ENCODE measurements at regions not wholly inside any gene's neighbourhood (a gene's known extent, or its start where the extent isn't known, plus 50 kb on each side); places are given as distances from the start of the nearest gene placed in this dataset.

DNA sequence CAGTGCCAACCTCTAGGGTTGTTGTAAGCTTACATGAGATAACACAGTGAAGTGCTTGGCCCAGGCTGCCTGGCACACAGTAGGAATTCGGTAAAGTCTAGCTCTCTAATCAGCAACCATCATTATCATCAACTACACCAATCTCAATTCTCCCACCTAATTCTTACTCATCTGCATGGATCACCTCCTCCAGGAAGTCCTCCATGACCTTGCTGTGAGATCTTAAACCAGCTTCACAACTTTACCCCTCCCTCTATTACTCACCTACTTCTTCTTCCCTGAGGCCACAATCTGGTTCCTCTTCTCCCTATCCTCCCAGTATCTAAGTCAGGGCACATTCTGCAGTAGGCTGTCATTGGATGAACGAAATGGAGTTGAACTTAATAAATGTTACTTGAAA is 67.3 kb downstream of the GSC start:
- TF ChIP-seq BHLHE40 (IDR thresholded peaks at IDR 0.05; ENCODE audit: borderline replicate concordance) (no peak), SP1 (IDR thresholded peaks at IDR 0.05) (no peak), FOXK2 (IDR thresholded peaks at IDR 0.05) (no peak), ELF4 (IDR thresholded peaks at IDR 0.05) (no peak), FOXM1 (IDR thresholded peaks at IDR 0.05; ENCODE audit: borderline replicate concordance) (no peak), FOXA1 (IDR thresholded peaks at IDR 0.05) (no peak), ZNF384 (IDR thresholded peaks at IDR 0.05) (no peak), TARDBP (IDR thresholded peaks at IDR 0.05) (no peak), NFRKB (IDR thresholded peaks at IDR 0.05) (no peak), SUZ12 (IDR thresholded peaks at IDR 0.05) (no peak), L3MBTL2 (conservative IDR thresholded peaks at IDR 0.05) (no peak), CTBP1 (IDR thresholded peaks at IDR 0.05; ENCODE audit: borderline replicate concordance) (no peak), LEF1 (IDR thresholded peaks at IDR 0.05; ENCODE audit: borderline replicate concordance) (no peak)
- TF ChIP-seq, protein P1, sequence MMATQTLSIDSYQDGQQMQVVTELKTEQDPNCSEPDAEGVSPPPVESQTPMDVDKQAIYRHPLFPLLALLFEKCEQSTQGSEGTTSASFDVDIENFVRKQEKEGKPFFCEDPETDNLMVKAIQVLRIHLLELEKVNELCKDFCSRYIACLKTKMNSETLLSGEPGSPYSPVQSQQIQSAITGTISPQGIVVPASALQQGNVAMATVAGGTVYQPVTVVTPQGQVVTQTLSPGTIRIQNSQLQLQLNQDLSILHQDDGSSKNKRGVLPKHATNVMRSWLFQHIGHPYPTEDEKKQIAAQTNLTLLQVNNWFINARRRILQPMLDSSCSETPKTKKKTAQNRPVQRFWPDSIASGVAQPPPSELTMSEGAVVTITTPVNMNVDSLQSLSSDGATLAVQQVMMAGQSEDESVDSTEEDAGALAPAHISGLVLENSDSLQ (IDR thresholded peaks at IDR 0.05) = no peak
